Coronary artery (tissue), 2 donors: ENCODE measurements at regions not wholly inside any gene's neighbourhood (a gene's known extent, or its start where the extent isn't known, plus 50 kb on each side); places are given as distances from the start of the nearest gene placed in this dataset.
A peak's percentile ranks its signal among the peaks of the same experiment; 100 is the strongest.

Source experiments
- DNase-seq: peaks from one replicate; pipeline ENCODE4 v3.0.0-alpha.2; 2017; ENCODE audit warnings: low spot score
- H3K27ac ChIP-seq, 2 donors: fragments of 200-600 bp; sonication (generic); one replicate each; pipeline ENCODE4 v1.5.1; 2016 to 2019
- H3K4me3 ChIP-seq: fragments of 200-600 bp; sonication (generic); 2 replicates; pipeline ENCODE4 v1.5.1; 2016; ENCODE audit warnings: mild to moderate bottlenecking, moderate library complexity
- CTCF ChIP-seq: fragments of 200-600 bp; sonication (generic); IDR thresholded peaks from one replicate; pipeline ENCODE4 v1.5.1; 2019; ENCODE audit warnings: antibody characterized with exemption

- TF ChIP-seq CTCF, result no peak
- Histone ChIP-seq H3K4me3 (no peak overlapping the region), H3K27ac (no peak overlapping the region)
- no peak for DNase-seq
Measured at GRCh38 chr6:168925671-168926070, 328.0 kb downstream of the THBS2 start.

DNA sequence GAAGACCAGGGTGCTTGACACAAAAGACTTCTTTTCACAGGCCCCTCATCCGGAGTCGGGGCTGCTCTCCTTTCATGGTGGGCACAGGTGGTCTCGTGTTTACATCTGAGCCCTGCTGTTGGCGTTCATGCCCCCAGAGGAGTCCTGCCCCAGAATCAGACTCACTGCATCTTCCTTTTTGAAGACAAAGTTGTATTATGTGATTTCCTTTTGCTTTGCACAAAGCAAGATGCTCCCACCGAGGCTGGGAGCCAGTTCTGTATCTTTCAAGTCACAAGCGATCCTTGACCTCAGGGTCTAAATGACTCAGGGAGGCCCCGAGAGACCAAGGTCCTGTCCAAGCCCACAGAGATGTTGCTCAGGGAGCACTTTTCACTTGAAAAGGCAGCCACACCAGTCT is 330.5 kb downstream of the THBS2 start:
- Histone ChIP-seq H3K27ac (no peak overlapping the region), H3K4me3 (no peak overlapping the region)
- no peak for DNase-seq
- TF ChIP-seq CTCF, result no peak

DNA sequence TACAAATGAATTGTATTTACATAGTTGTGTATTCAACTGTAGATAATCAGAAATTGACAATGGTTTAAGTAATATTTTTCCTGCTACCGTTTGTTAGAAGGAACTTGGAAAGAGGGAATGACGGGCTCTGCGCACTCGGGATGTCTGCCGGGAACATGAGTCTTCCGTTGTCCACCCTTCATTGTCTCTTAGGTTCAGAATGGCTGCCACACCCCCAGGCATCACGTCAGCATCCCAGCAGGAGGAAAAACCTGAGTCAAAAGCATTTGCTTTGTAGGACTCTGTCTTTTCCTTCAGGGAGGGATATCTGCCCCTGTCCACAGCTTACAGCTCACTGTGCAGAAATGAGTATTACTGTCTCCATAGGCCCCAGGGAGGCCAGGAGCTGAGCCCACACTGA is 331.2 kb downstream of the THBS2 start:
- no peak for TF ChIP-seq CTCF
- Histone ChIP-seq H3K27ac (no peak overlapping the region), H3K4me3 (no peak overlapping the region)
- DNase-seq, result no peak

DNA sequence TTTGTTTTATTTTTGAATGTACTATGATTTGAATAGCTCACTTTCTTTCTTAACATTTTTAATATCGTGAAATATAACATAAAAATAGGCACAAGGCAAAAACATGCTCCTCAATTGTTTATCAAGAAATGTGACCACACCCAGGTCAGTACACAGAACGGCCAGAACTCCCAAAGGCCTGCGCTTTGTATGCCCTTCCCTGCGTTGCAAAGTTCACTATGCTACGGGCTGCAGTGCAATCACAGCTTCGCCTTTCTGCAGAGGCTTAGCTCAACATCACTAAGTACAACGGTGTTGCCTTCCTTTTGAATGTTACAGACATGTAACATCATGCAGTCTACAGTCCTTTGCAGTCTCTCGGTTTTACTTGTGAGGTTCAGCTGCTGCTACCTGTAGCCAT is 333.4 kb downstream of the THBS2 start:
- Histone ChIP-seq H3K27ac (no peak overlapping the region), H3K4me3 (no peak overlapping the region)
- DNase-seq, result peak; percentile 14
- TF ChIP-seq CTCF, result no peak

DNA sequence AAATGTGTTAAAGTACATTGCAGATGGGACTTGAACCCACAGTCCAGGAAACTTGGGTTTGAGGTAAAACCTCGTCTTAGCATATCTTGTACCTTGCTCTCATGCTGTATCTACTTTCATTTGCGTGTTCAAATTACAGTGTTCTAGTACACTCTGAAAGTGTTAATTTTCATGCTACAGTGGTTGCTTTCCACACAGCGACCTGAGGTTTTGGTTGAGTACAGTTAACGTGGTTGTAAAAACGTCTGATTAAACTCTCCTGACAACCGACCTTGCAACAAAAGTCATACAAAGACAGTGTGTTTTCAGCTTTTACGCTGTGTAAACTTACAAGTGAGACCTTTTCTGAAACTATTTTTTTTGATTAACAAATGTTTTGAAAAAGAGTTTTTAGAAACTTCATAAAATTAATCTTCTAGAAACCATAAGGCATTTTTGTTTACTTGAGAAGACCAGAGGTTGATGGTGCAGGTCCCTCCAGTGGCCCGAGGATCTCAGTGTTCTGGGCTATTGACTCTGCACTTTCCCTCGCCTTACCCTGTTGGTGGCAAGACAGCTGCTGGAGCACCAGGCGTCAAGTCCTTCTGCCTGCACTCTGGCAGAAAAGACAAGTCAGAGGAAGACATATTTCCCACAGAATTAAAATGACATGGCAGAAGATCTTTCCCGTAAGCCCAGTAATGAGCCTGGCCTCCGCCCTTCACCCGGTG is 334.0 kb downstream of the THBS2 start:
- DNase-seq, result peak; percentile 46
- TF ChIP-seq CTCF, result no peak
- Histone ChIP-seq H3K27ac (no peak overlapping the region), H3K4me3 (no peak overlapping the region)

DNA sequence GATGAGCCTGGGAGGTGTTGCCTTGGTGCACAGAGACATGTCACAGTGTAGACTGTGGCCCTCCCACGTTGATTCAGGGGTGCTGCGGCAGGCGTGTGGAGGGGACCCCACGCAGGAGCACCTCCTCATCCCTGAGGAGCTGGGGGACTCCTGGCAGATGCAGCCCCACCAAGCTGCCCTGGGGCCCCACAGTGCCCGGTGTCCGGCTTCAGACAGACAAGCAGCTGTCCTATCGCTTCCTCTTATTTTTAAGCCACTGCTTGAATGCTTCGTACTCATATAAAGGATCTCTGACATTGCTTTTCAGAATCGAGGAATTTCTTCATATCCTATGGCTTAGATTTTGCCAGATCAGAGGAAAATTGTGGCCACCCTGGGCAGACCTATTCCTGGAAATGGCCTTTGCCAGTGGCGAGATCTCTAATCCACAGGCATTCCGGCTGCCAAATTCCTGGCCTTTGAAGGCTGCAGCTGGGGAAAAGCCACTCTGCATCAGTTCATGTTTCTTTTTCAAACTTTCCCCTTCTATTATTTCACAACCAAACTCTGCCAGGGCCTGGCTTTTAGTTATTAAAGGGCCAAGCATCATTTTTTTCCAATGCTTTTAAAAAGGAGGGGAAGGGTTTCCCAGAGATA is 337.0 kb downstream of the THBS2 start:
- H3K4me3 ChIP-seq, result peak overlapping the region; percentile 15
- no peak for DNase-seq
- TF ChIP-seq CTCF, result no peak
- peak overlapping the region in 1 of 2 donors; percentile 47 for H3K27ac ChIP-seq

GRCh38 chr6:168915855-168916254 is 337.8 kb downstream of the THBS2 start:
- no peak for DNase-seq
- Histone ChIP-seq H3K4me3 (no peak overlapping the region), H3K27ac (no peak overlapping the region)
- no peak for TF ChIP-seq CTCF
